NB4 (cell line): ENCODE measurements at regions not wholly inside any gene's neighbourhood (a gene's known extent, or its start where the extent isn't known, plus 50 kb on each side); places are given as distances from the start of the nearest gene placed in this dataset.
"Not testable (repeated sequence)": the region's sequence is repeated elsewhere in the genome, so short reads cannot be mapped to it uniquely, and the experiment has no call there.

Experiments used
- DNase-seq: peaks from one replicate; pipeline ENCODE4 v3.0.0; 2010; ENCODE audit warnings: low read depth
- H3K4me3 ChIP-seq: one replicate; pipeline ENCODE4 v1.5.1; 2011; ENCODE audit warnings: mild to moderate bottlenecking, low read depth, low read length, moderate library complexity
- CTCF ChIP-seq: IDR thresholded peaks from one replicate; pipeline ENCODE4 v1.5.1; 2012; ENCODE audit warnings: low read depth, low read length
- MAX ChIP-seq: IDR thresholded peaks from 2 replicates; pipeline ENCODE4 v1.6.1; 2011; ENCODE audit warnings: low read depth, low read length
- MYC ChIP-seq: IDR thresholded peaks from 2 replicates; pipeline ENCODE4 v1.6.1; 2011; ENCODE audit warnings: low read depth, low read length
- POLR2A ChIP-seq: IDR thresholded peaks from 2 replicates; pipeline ENCODE4 v1.6.1; 2011; ENCODE audit warnings: mild to moderate bottlenecking; ENCODE audit not compliant: insufficient read length; ENCODE audit errors: extremely low read depth

GRCh38 chr7:113306302-113306701 lies 187.9 kb upstream of the SMIM30 start:
- no peak overlapping the region for H3K4me3 ChIP-seq
- DNase-seq: no peak
- TF ChIP-seq MAX (no peak), MYC (no peak), CTCF (no peak), POLR2A (no peak)

- TF ChIP-seq CTCF: no peak
- no peak for TF ChIP-seq MAX
- no peak for DNase-seq
- no peak overlapping the region for H3K4me3 ChIP-seq
Observed at GRCh38 chr7:113304104-113304503, 185.8 kb upstream of the SMIM30 start.

- not testable (repeated sequence) for H3K4me3 ChIP-seq, DNase-seq
Observed at GRCh38 chr7:113303388-113303787, 185.0 kb upstream of the SMIM30 start.

GRCh38 chr7:113301983-113302382 lies 183.6 kb upstream of the SMIM30 start:
- DNase-seq: no peak
- no peak overlapping the region for H3K4me3 ChIP-seq
- TF ChIP-seq POLR2A (no peak), MAX (no peak), MYC (no peak), CTCF (no peak)

- no peak overlapping the region for H3K4me3 ChIP-seq
- DNase-seq: no peak
- TF ChIP-seq MAX: no peak
- no peak for TF ChIP-seq CTCF
- TF ChIP-seq POLR2A: no peak
- TF ChIP-seq MYC: no peak
Observed at GRCh38 chr7:113301141-113301540, 182.8 kb upstream of the SMIM30 start.

GRCh38 chr7:113299748-113300147 lies 181.4 kb upstream of the SMIM30 start:
- DNase-seq: no peak
- TF ChIP-seq MAX (no peak), POLR2A (no peak), MYC (no peak), CTCF (no peak)
- H3K4me3 ChIP-seq: no peak overlapping the region

- no peak overlapping the region for H3K4me3 ChIP-seq
- TF ChIP-seq MYC: no peak
- TF ChIP-seq CTCF: no peak
- no peak for TF ChIP-seq MAX
- TF ChIP-seq POLR2A: no peak
- DNase-seq: no peak
Observed at GRCh38 chr7:113298501-113298900, 180.1 kb upstream of the SMIM30 start.
